WTC11 (cell line): ENCODE measurements at regions not wholly inside any gene's neighbourhood (a gene's known extent, or its start where the extent isn't known, plus 50 kb on each side); places are given as distances from the start of the nearest gene placed in this dataset.
"Not testable (repeated sequence)": the region's sequence is repeated elsewhere in the genome, so short reads cannot be mapped to it uniquely, and the experiment has no call there.

Source experiments
- ATAC-seq: fragments of 200-7000 bp; cut with Tn5 transposase; 2 replicates; pipeline ENCODE4 v1.10.0; 2021; ENCODE audit warnings: mild to moderate bottlenecking, moderate library complexity
- CTCF ChIA-PET: fragments of 300-600 bp; sonication (Branson Sonifier 250); formaldehyde crosslinking; loops from one replicate; lab custom pipeline; 2021; ENCODE audit warnings: antibody characterized with exemption; lab: Charles Lee
- POLR2A ChIA-PET: fragments of 350-600 bp; sonication (Branson Sonifier 250); formaldehyde crosslinking; loops from one replicate; lab custom pipeline; 2021; ENCODE audit warnings: antibody characterized with exemption; lab: Charles Lee
- DNase-seq: peaks from one replicate; pipeline ENCODE4 v3.0.0; 2021; ENCODE audit warnings: low spot score
- H3K27ac Mint-ChIP-seq: 2 replicates; pipeline ENCODE4 v1.8.0; 2021; ENCODE audit warnings: mixed read lengths
- H3K27me3 Mint-ChIP-seq: 2 replicates; pipeline ENCODE4 v1.8.0; 2021; ENCODE audit warnings: low read depth, mild to moderate bottlenecking, moderate library complexity, mixed read lengths
- H3K36me3 Mint-ChIP-seq: 2 replicates; pipeline ENCODE4 v1.8.0; 2021; ENCODE audit warnings: mixed read lengths
- H3K4me1 Mint-ChIP-seq: 2 replicates; pipeline ENCODE4 v1.8.0; 2022; ENCODE audit warnings: mixed read lengths
- H3K4me3 Mint-ChIP-seq: 2 replicates; pipeline ENCODE4 v1.8.0; 2021; ENCODE audit warnings: mild to moderate bottlenecking, moderate library complexity, mixed read lengths
- H3K9me3 Mint-ChIP-seq: 2 replicates; pipeline ENCODE4 v1.8.0; 2021; ENCODE audit warnings: mixed read lengths
- ESRRA ChIP-seq: sonication (generic); formaldehyde crosslinking; IDR thresholded peaks from 2 replicates; pipeline ENCODE4 v1.8.1; 2022; ENCODE audit warnings: mild to moderate bottlenecking, missing genetic modification reagents, borderline replicate concordance
- FOXP1 ChIP-seq: sonication (generic); formaldehyde crosslinking; IDR thresholded peaks from 2 replicates; pipeline ENCODE4 v1.8.0; 2022; ENCODE audit warnings: missing genetic modification reagents, mild to moderate bottlenecking, moderate library complexity, borderline replicate concordance
- FOXP4 ChIP-seq: sonication (generic); formaldehyde crosslinking; IDR thresholded peaks from 2 replicates; pipeline ENCODE4 v1.8.0; 2022; ENCODE audit warnings: mild to moderate bottlenecking, missing genetic modification reagents
- HMGA2 ChIP-seq: fragments of 250-450 bp; sonication (Bioruptor Pico); IDR thresholded peaks from 2 replicates; pipeline ENCODE4 v1.4.0; 2021; ENCODE audit warnings: mild to moderate bottlenecking, moderate library complexity
- IRF2 ChIP-seq: sonication (generic); formaldehyde crosslinking; IDR thresholded peaks from 2 replicates; pipeline ENCODE4 v1.8.0; 2022; ENCODE audit warnings: low read depth, missing genetic modification reagents, borderline replicate concordance
- JUN ChIP-seq: sonication (generic); formaldehyde crosslinking; IDR thresholded peaks from 2 replicates; pipeline ENCODE4 v1.8.0; 2023; ENCODE audit warnings: mild to moderate bottlenecking, missing genetic modification reagents
- KAT7 ChIP-seq: sonication (generic); formaldehyde crosslinking; IDR thresholded peaks from 2 replicates; pipeline ENCODE4 v1.8.1; 2023; ENCODE audit warnings: missing genetic modification reagents, mild to moderate bottlenecking, borderline replicate concordance
- NR3C1 ChIP-seq: sonication (generic); formaldehyde crosslinking; conservative IDR thresholded peaks from 2 replicates; pipeline ENCODE4 v1.8.1; 2023; ENCODE audit warnings: low read depth, mild to moderate bottlenecking, missing genetic modification reagents
- PRDM15 ChIP-seq: sonication (generic); formaldehyde crosslinking; IDR thresholded peaks from 2 replicates; pipeline ENCODE4 v1.8.0; 2022; ENCODE audit warnings: missing genetic modification reagents
- ZNF138 ChIP-seq: sonication (generic); formaldehyde crosslinking; conservative IDR thresholded peaks from 2 replicates; pipeline ENCODE4 v1.8.1; 2022; ENCODE audit warnings: mild to moderate bottlenecking, moderate library complexity, missing genetic modification reagents

GRCh38 chr4:15336410-15337167, 91.2 kb upstream of the C1QTNF7 start (continued):
- TF ChIP-seq ESRRA (CRISPR knock-in tag) (no peak), PRDM15 (CRISPR knock-in tag) (no peak), NR3C1 (CRISPR knock-in tag) (no peak), ZNF138 (CRISPR knock-in tag) (no peak)

- H3K4me1 Mint-ChIP-seq, ATAC-seq, H3K36me3 Mint-ChIP-seq, DNase-seq, POLR2A ChIA-PET, H3K4me3 Mint-ChIP-seq, H3K9me3 Mint-ChIP-seq, CTCF ChIA-PET, H3K27me3 Mint-ChIP-seq, H3K27ac Mint-ChIP-seq: not testable (repeated sequence)
These were observed 90.6 kb upstream of the C1QTNF7 start for GRCh38 chr4:15337168-15337657.

- Mint-ChIP-seq H3K27me3 (no peaks in the 10 kb centered on the region), H3K9me3 (peaks cover 6% of the 10 kb centered on the region; the same call in 1 of the 2 replicates), H3K4me3 (no peak overlapping the region), H3K4me1 (peaks cover 9% of the 10 kb centered on the region), H3K36me3 (no peaks in the 10 kb centered on the region), H3K27ac (no peak overlapping the region)
- DNase-seq: no peak
- CTCF ChIA-PET: no interaction called here
- no peak for TF ChIP-seq HMGA2 (CRISPR knock-in tag)
- POLR2A ChIA-PET: no interaction called here
- ATAC-seq: no peak
These were observed 88.1 kb upstream of the C1QTNF7 start for GRCh38 chr4:15339737-15340136.

- ChIA-PET CTCF (no interaction called here), POLR2A (no interaction called here)
- Mint-ChIP-seq H3K36me3 (no peaks in the 10 kb centered on the region), H3K4me1 (peaks cover 15% of the 10 kb centered on the region), H3K4me3 (no peak overlapping the region), H3K27me3 (no peaks in the 10 kb centered on the region), H3K27ac (no peak overlapping the region), H3K9me3 (peaks cover 6% of the 10 kb centered on the region; the same call in 1 of the 2 replicates)
- ATAC-seq (no peak), DNase-seq (no peak)
- TF ChIP-seq ZNF138 (CRISPR knock-in tag): no peak
- no peak for TF ChIP-seq FOXP1 (CRISPR knock-in tag)
- no peak for TF ChIP-seq JUN (CRISPR knock-in tag)
- TF ChIP-seq IRF2 (CRISPR knock-in tag): no peak
- no peak for TF ChIP-seq FOXP4 (CRISPR knock-in tag)
- no peak for TF ChIP-seq KAT7 (CRISPR knock-in tag)
These were observed 87.5 kb upstream of the C1QTNF7 start for GRCh38 chr4:15340332-15340731.
